Activated CD4-positive, alpha-beta T cell treated with anti-CD3 and anti-CD28 coated beads, Interleukin-2, amount 50 U/mL, for 16 hours (primary cell): ENCODE measurements at regions not wholly inside any gene's neighbourhood (a gene's known extent, or its start where the extent isn't known, plus 50 kb on each side); places are given as distances from the start of the nearest gene placed in this dataset.
"Not testable (repeated sequence)": the region's sequence is repeated elsewhere in the genome, so short reads cannot be mapped to it uniquely, and the experiment has no call there.

ENCODE experiments used
- DNase-seq: peaks from one replicate; pipeline ENCODE4 v3.0.0-alpha.2; 2020

DNA sequence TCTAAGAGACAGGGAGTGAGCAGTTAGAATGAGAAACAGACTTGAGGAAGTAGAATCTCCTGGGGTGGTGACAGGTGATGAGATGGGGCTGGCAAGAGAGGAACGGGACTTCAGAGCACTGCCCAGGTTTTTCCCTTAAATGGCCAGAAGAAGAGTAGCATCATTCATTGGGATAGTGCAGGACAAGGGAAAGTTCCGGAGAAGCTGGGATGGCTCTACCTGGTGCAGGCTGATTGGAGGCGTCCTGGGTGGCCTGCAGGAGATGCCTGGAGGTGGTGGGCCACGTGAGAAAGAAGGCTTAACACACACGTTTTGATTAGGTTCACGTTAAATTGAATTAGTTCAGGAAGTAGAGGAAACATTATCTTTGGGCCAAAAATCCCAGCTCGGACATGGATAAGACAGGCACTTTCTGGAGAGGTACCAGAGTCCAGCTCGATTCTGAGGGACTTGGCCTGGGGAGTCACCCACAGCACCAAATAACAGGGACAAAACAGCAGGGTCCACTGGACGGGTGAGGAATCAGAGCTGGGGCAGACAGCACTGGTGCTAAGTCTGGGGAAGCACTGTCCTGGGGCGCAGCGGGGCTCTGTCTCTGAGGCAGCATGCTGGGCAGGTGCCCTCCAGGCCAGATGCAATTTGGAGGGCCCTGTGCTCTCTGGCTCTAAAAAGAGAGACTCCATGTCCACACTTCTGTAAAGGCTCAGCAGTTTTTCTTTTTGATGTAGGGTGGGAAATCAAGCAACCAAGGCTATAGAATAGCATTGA, 512.3 kb upstream of the RAB6C start:
- no peak for DNase-seq

DNA sequence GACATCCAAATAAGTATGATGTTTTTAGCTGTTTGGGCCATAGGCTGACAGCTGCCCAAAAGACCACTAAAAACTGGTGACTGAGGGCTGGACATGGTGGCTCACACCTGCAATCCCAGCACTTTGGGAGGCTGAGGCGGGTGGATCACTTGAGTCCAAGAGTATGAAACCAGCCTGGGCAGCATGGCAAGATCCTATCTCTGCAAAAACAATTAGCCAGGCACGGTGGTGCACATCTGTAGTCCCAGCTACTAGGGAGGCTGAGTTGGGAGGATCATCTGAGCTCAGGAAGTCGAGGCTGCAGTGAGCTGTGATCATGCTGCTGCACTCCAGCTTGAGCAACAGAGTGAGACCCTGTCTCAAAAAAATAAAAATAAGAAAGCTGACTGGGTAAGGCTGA, 511.5 kb upstream of the RAB6C start:
- DNase-seq, result no peak

GRCh38 chr2:129468879-129469278, 510.6 kb upstream of the RAB6C start:
- DNase-seq, result no peak

- DNase-seq, result no peak
Measured at GRCh38 chr2:129469389-129469788, 510.1 kb upstream of the RAB6C start.

DNA sequence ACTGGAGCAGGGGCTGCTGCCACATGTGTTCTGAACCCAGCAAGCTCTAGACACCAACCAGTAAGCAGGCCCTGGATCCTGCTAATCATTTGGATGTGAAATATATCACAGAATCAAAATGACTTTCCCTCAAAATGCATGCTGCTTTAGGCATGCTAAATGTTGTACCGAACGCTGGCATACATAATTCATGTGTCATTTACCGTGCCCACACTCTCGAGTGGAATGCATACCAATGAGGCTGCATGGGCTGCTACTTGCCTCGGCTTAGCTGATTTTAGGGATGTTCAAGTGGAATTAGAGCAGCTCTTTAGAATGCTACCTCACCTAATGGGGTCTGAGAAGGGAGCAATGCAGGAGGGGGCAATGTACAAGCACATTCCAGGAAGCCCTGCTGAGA, 509.6 kb upstream of the RAB6C start:
- DNase-seq, result no peak

DNA sequence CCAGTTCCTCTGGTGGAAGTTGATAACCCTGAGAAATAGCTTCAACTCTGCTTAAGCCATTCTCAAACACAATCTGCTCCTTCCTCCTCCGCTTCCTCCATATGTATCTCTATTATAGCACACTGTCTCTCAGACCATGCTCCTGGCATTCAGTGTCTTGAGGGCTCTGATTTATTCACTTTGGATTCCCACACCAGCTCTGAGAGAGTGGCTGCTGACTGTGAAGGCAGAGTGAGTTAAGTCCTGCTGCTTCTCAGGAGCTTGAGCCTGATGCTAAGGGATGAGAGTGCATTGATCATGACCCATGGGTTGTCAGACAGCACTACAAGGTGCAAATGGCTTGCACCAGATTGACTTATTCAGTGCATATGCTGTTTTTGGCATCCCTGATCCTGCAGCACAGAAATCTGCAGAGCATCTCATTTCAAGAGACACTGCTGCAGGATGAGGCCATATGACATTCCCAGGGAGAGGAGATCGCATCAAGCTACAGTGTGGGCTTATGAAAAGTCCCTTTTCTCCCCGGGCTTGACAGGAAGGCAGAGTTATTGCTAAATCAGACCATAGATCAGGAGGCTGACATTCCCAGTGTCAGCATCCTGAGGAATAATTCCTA, 500.5 kb upstream of the RAB6C start:
- DNase-seq, result no peak

DNA sequence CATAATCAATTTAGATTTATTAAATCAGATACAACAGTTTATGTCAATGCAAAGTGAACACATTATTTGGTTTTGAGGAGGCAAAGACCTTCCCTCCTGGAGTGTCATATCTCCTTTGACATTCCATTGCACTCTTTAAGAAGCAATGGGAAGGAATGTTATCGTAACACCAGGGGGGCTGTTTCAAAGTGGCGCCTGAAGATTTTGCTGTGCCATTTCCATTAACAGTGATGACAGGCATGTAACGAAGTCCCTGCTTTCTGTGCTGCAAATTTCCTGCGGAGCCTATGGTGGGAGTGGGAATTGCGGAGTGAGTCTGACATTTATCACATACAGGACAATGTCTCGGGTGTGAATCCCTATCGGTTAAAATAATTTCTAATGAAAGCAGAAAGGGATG, 499.6 kb upstream of the RAB6C start:
- no peak for DNase-seq

GRCh38 chr2:129480790-129481189, 498.7 kb upstream of the RAB6C start:
- DNase-seq, result no peak

- DNase-seq, result no peak
Measured at GRCh38 chr2:129481306-129482219, 497.9 kb upstream of the RAB6C start.

- DNase-seq, result no peak
Measured at GRCh38 chr2:129482626-129483025, 496.8 kb upstream of the RAB6C start.

DNA sequence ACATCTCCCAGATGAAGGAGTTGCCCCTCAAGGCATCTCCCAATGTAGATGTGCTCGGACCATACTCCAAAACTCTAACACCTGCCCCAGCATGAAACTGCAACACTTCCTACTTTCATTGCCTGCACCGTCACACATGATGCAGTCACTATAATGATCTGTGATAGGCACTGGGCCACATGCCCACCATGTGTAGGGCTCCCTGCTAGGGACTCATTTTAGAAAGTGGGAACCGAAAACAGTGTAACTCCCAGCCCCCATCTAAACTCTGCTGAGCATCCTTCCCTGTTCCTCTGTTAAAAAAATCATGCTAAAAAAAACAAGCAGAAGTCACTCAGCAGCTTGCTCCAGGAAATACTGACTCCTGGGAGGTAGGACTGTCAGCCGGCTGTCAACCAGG, 496.1 kb upstream of the RAB6C start:
- no peak for DNase-seq

- DNase-seq, result no peak
Measured at GRCh38 chr2:129484999-129485897, 494.2 kb upstream of the RAB6C start.

DNA sequence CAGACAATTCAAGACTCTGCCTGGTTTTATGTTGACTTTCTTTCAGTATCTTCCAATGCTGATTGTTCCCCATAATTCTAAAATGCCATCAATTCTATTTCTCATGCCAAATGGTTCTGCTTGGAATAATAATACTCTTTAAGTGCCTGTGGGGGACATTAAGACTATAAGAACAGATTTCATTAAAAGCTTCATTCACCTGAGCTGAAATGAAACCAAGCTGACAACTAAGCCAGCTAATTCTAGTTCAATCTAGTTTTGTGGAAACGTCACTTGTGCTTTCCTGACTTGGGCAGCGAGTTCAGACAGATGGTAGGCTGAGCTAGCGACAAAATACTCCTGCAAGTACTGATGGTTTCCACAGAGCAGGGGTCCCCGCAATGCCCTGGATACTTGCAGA, 491.1 kb upstream of the RAB6C start:
- DNase-seq, result no peak

DNA sequence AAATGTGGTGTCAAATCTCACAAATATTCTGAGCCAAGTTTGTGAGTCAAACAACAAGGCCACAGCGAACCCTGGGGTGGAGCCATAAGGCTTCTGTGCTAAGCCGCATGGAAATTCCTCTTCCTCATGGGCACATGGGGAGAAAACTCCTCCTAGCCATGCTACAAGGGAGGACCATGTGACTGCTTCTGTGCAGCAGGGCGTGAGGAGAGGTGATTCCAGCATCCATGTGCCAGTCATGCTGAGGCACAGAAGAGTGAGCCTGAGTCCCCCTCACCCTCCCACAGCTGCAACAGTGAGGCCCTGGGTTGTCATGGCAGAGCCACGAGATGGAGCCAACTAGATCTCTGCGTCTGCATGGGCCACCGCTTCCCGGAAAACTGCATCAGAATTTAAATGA, 488.8 kb upstream of the RAB6C start:
- no peak for DNase-seq

DNA sequence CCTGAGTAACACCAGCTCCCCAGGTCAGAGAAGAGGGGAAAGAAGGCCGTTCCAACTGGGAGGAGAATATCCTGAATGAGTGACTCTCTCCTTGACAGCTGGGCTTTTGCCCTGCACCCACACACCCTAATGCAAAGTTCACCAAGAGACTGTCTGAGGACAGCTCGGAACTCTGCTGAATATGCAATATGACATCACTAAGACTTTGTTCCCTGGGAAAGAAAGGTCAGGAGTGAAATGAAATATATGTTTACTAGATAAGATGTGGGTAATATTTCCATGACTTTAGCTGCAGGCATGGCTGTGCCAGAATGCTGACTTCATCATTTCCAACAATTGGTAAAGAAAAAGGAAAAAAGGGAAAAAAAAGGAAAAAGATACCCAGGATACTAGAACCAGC, 488.2 kb upstream of the RAB6C start:
- no peak for DNase-seq

DNA sequence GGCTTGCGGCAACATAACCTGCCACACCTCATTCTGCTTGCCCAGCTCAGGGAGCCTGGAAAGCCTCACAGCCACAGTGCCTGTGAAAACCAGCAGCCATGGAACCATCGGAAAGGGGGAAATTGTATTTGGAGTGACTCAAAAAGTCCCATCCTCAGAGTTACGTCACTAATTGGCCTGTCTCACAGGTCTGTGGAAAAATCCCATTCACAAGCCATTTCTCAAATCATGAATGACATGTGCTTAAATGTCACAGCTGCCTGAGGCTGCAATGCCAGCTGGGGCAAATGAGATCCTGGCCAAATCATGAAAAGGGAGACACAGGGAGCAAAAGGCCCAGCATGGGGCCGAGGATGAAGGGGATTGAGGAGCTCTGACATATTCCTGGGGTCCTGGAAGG, 486.9 kb upstream of the RAB6C start:
- no peak for DNase-seq

DNA sequence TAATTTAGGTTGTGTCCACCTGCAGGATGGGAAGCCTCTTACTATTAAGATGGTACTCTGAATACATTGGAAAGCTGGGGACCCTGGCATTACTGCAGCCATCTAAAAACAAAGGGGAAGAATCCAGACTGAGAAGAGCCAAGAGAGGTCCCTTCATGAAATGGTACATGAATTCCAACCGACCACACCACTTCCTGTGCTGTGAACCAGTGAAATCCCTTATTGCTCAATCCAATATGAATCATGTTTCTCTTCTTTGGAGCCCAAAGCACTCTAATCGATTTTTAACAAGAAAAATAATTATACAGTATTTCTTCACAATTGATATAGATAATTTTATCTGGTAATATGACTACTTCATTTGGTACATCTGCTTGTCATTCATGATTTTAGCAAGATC, 479.7 kb upstream of the RAB6C start:
- DNase-seq, result no peak

DNA sequence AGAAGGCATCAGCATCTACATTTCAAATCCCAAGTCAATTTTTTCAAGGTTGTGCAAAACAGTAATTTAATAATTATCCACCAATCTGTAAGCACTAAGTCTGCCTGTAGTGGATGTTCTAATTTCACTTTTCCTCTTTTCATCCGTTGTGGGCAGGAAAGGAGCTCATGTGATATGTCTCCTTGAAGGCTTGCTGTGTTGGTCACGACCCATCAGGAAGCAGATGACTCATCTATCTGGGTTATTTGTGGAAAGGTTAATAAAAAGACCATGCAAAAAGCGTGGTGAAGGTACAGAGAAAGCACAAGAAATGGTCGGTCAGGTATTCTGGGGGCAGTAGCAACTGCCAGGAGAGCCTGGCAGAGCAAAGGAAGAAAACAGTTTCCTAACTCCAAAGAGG, 476.7 kb upstream of the RAB6C start:
- DNase-seq, result no peak

- DNase-seq, result no peak
Measured at GRCh38 chr2:129504646-129505045, 474.8 kb upstream of the RAB6C start.

DNA sequence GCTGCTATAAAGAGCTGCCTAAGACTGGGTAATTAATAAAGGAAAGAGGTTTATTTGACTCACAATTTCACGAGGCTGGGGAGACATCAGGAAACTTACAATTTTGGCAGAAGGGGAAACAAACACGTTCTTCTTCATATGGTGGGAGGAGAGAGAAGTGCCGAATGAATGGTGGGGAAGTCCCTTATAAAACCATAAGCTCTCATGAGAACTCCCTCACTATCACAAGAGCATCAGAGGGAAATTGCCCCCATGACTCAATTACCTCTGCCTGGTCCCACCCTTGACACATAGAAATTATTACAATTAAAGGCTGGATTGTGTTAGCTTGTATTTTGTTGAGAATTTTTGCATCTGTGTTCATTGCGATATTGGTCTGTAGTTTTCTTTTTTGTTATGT, 460.5 kb upstream of the RAB6C start:
- no peak for DNase-seq

DNA sequence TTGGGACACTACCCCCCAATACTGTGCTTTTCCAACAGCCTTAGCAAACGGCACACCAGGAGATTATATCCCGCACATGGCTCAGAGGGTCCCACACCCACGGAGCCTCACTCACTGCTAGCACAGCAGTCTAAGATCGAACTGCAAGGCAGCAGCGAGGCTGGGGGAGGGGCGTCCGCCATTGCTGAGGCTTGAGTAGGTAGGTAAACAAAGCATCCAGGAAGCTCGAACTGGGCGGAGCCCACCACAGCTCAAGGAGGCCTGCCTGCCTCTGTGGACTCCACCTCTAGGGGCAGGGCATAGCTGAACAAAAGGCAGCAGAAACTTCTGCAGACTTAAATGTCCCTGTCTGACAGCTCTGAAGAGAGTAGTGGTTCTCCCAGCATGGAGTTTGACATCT, 447.3 kb upstream of the RAB6C start:
- not testable (repeated sequence) for DNase-seq

- DNase-seq, result no peak
Measured at GRCh38 chr2:129548880-129549279, 430.6 kb upstream of the RAB6C start.

- no peak for DNase-seq
Measured at GRCh38 chr2:129550536-129550935, 428.9 kb upstream of the RAB6C start.
